HG03066 (cell line): ENCODE measurements at regions not wholly inside any gene's neighbourhood (a gene's known extent, or its start where the extent isn't known, plus 50 kb on each side); places are given as distances from the start of the nearest gene placed in this dataset.
"Not testable (repeated sequence)": the region's sequence is repeated elsewhere in the genome, so short reads cannot be mapped to it uniquely, and the experiment has no call there.

Experiments
- ATAC-seq: cut with Tn5 transposase; IDR thresholded peaks from one replicate; pipeline ENCODE4 v1.9.1; 2021; ENCODE audit warnings: low read depth; ENCODE audit not compliant: unreplicated experiment

DNA sequence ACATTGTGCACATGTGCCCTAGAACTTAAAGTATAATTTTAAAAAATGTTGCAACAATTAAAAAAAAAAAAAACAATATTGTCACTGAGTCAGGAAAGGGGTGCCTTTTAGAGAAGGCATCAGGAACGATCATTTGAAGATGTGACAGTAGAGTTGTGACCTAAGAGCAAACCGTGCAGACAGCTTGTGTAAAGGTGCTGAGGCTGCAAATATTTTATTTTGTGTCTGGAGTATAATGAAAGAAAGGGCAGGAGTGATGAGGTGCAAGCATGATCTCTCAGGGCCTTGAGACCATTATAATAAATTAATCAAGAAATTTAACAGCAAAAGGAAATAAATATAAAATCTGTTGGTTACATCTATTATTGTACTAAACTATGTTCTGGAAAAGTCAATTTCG, 1219.7 kb downstream of the OLFM4 start:
- ATAC-seq = no peak

- ATAC-seq = no peak
These were observed 1233.2 kb downstream of the OLFM4 start for GRCh38 chr13:54261856-54262255.

DNA sequence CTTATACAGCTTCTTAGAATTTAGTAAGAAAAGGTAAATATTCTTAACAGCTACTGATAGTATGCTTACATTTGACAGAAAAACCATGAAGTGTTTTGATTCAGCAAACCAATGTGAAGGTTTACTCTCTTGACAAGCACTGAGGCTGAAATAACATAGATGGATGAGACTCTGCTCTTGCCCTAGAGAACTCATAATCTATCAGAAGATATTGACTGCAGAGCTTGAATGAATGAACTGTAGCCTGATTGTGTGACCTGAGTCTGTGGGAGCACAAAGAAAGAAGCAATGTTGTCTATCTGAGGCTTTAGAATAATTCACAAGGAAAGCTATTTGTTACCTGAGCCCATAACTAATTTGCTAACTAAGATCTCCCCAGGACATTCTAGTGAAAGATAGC, 1235.3 kb downstream of the OLFM4 start:
- ATAC-seq = no peak

DNA sequence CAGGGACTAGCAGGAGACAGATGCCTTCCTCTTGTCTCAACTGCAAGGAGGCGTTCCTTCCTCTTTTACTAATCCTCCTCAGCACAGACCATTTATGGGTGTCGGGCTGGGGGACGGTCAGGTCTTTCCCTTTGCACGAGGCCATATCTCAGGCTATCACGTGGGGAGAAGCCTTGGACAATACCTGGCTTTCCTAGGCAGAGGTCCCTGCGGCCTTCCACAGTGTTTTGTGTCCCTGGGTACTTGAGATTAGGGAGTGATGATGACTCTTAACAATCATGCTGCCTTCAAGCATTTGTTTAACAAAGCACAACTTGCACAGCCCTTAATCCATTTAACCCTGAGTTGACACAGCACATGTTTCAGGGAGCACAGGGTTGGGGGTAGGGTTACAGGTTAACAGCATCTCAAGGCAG, 1238.6 kb downstream of the OLFM4 start:
- not testable (repeated sequence) for ATAC-seq

DNA sequence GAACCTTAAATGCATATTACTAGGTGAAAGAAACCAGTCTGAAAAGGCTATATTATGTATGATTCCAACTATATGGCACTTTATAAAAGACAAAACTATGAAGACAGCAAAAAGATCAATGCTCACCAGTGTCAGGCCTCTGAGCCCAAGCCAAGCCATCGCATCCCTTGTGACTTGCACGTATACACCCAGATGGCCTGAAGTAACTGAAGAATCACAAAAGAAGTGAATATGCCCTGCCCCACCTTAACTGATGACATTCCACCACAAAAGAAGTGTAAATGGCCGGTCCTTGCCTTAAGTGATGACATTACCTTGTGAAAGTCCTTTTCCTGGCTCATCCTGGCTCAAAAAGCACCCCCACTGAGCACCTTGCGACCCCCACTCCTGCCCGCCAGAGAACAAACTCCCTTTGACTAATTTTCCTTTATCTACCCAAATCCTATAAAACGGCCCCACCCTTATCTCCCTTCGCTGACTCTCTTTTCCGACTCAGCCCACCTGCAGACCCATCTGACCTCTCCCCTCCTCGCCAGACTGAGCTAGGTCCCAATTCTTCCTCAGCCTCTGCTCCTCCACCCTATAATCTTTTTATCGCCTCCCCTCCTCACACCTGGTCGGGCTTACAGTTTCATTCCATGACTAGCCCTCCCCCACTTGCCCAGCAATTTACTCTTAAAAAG, 1239.5 kb downstream of the OLFM4 start:
- ATAC-seq = not testable (repeated sequence)

DNA sequence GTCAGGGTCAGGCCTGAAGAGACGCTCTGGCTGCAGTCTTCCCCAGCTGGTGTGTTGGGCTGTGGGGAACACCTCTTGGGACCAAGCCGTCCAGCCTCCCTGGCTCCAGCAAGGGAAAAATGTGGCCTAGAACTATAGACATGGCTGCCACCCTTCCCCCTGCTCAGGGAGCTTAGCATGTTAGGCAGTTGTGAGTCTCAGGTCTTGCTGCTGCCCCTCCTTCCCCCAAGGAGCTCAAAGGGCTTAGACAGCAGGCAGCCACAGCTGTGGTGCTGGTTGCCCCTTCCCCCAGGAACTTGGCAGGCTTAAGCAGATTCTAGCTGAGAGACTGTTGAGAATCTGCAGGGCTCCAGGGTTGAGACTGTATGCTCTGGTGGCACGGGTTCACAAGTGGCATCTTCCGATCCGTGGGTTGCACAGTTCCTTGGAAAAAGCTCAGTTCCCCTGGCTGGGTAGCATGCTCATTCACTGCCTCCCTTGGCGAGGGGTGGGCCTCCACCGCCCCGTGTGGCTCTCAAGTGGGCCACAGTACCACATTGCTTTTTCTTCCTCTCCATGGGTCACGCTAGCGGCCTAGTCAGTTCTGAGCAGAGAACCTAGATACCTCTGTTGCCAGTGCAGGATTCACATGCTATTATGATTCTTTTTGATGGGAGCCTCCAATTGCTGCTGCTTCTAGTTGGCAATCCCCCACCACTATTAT, 1258.6 kb downstream of the OLFM4 start:
- no peak for ATAC-seq

DNA sequence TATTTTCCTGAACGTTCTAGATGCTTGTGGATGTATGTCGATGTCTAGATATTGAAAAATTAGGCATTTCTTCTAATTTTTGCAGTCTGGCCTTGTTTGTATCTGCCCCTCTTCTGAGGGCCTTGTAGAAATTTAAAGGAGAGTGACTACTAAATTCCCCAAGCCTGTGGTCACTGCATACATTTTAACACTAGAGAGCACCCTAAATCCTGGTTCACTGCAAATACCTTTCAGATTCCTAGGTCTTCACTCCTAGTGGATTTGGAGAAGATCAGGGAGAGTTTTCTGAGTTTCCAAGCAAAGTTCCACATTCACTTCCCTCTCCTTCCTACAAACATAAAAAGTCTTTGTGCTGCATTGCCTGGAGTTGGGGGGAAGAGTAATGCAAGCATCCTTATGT, 1272.5 kb downstream of the OLFM4 start:
- no peak for ATAC-seq

DNA sequence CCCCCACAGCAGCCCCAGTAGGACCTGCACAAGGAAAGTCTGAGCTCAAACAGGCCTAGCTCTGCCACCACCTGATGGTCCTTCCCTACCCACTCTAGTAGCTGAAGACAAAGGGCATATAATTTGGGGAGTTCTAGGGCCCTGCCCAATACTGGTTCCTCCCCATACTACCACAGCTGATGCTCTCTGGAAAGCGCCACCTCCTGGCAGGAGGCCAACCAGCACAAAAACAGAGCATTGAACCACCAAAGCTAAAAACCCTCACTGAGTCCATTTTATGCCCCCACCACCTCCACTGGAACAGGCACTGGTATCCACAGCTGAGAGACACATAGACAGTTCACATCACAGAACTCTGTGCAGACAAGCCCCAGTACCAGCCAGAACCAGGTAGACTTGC, 1276.8 kb downstream of the OLFM4 start:
- ATAC-seq = no peak

- ATAC-seq = no peak
These were observed 1284.3 kb downstream of the OLFM4 start for GRCh38 chr13:54312885-54313284.

DNA sequence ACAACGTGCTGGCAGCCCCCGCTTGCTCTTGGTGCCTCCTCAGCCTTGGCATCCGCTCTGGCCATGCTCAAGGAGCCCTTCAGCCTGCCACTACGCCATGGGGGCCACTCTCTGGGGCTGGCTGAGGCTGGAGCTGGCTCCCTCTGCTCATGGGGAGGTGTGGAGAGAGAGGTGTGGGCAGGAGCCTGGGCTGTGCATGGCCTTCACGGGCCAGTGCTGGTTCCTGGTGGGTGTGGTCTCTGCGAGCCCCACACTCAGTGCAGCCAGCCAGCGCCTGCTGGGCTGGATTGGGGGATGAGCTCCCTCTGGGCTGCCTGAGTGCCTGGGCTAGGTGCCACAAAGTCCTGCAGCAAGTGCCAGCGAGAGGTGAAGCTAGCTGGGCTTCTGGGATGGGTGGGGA, 1289.1 kb downstream of the OLFM4 start:
- ATAC-seq = no peak

- no peak for ATAC-seq
These were observed 1308.9 kb downstream of the OLFM4 start for GRCh38 chr13:54337540-54337939.

GRCh38 chr13:54347531-54347930, 1318.9 kb downstream of the OLFM4 start:
- no peak for ATAC-seq

DNA sequence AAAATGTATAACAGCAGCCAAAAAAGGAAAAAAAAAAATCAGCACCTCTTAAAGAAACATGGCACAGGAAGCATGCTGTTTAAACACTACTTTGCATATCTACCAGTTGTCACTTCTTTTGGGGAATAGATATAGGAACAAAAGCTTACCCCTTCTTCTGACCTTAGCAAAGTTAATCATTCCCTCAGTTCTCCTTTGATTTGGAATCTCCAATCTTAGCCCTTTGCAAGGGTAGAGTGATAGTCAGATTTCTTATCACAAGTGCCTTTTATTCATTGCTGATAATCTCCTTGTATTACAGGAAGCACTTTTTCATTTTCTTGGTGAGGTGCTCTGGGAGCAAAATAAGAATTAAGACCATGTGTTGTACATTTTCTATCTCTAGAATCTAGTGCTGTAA, 1327.6 kb downstream of the OLFM4 start:
- ATAC-seq = no peak

GRCh38 chr13:54356849-54357248, 1328.2 kb downstream of the OLFM4 start:
- no peak for ATAC-seq

GRCh38 chr13:54357284-54357933, 1328.8 kb downstream of the OLFM4 start:
- no peak for ATAC-seq

GRCh38 chr13:54361460-54361859, 1332.8 kb downstream of the OLFM4 start:
- no peak for ATAC-seq

DNA sequence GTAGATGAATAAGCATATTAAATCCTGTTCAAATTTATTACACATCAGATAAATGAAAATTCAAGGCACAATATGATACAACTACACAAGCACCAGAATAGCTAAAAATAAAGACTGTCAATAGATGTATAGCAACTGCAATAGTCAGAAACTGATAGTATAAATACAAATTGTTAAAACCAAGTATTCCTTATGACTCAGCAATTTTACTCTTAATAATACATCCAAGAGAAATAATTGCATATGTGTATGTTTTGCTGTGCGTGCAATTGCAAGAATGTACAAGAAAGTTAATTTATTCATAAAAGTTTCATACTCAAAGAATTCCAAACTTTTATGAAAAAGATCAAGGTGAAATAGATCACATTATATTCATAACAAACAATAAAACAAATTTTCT, 1338.1 kb downstream of the OLFM4 start:
- no peak for ATAC-seq

DNA sequence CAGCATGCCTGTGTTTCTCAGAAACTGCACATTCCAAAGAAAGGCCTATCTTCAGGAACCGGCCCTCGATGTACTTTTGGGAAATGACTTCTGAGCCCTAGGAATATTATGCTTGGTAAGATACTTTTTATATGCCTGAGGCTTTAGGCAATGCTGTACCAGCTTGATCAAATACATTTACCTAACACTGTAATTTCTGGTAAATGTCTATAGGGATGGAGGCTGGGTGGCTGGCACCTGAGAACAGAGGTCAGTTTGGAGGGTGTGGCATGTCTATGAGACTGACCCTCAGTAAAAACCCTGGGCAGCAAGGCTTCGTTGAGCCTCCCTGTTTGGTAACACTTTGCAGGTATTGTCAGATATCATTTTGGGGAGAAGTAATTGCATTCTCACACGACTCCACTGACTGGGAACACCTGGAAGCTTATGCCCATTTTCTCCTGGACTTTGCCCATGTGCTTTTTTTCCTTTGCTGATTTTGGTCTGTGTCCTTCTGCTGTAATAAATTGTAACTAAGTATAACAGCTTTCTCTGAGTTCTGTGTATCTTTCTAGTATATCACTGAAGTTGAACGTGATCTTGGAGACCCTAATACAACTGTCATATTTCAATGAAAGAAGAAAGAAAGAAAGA, 1339.1 kb downstream of the OLFM4 start:
- ATAC-seq = no peak

DNA sequence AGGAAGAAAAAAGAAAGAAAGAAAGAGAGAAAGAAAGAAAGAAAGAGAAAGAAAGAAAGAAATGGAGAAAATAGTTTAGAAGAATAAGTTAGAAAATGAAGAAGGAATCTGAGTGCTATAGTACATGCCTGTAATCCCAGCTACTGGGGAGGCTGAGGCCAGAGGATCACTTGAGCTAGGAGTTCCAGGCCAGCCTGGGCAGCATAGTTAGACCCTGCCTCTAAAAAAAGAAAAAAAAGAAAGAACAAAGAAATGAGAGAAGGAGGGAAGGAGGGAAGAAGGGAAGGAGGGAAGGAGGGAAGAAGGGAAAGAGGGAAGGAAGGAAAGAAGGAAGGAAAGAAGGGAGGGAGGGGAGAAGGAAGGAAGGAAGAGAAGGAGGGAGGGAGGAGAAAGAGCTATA, 1339.8 kb downstream of the OLFM4 start:
- no peak for ATAC-seq

GRCh38 chr13:54373211-54373610, 1344.6 kb downstream of the OLFM4 start:
- ATAC-seq = no peak

- ATAC-seq = no peak
These were observed 1350.8 kb downstream of the OLFM4 start for GRCh38 chr13:54379461-54379860.
